CD14-positive monocyte (primary cell): ENCODE measurements at regions not wholly inside any gene's neighbourhood (a gene's known extent, or its start where the extent isn't known, plus 50 kb on each side); places are given as distances from the start of the nearest gene placed in this dataset.

Source experiments
- DNase-seq, 3 donors: peaks; one replicate each; pipeline ENCODE4 v3.0.0-alpha.2; 2011 to 2022
- H2AFZ ChIP-seq: 2 replicates; pipeline ENCODE4 v1.6.0; 2012; ENCODE audit warnings: mild to moderate bottlenecking, low read depth, low read length, inconsistent platforms; ENCODE audit not compliant: insufficient read depth, poor library complexity, severe bottlenecking
- H3K27ac ChIP-seq, 2 donors: 1 replicate in 1 of 2; 2 replicates in 1 of 2; pipeline ENCODE4 v1.5.1; 2012 to 2013; ENCODE audit warnings: low read length in 2 of 2, control low read depth in 1 of 2, inconsistent platforms in 1 of 2, low read depth in 1 of 2, mild to moderate bottlenecking in 1 of 2
- H3K27me3 ChIP-seq, 2 donors: one replicate each; pipeline versions ENCODE4 v1.6.0 to v1.6.1; 2011 to 2013; ENCODE audit warnings: low read length in 2 of 2; ENCODE audit not compliant: control insufficient read depth in 2 of 2, insufficient read depth in 2 of 2
- H3K36me3 ChIP-seq, 2 donors: replicated peaks in 1 of 2; 1 replicate in 1 of 2; 2 replicates in 1 of 2; pipeline versions ENCODE4 v1.5.1 to v1.6.1; 2012 to 2013; ENCODE audit warnings: low read length in 2 of 2, control low read depth in 1 of 2, inconsistent platforms in 1 of 2, mild to moderate bottlenecking in 1 of 2; ENCODE audit not compliant: insufficient read depth in 2 of 2, control insufficient read depth in 1 of 2
- H3K4me1 ChIP-seq, 2 donors: 1 replicate in 1 of 2; 2 replicates in 1 of 2; pipeline versions ENCODE4 v1.5.1 to v1.6.1; 2012 to 2013; ENCODE audit warnings: low read length in 2 of 2, control low read depth in 1 of 2, inconsistent platforms in 1 of 2, mild to moderate bottlenecking in 1 of 2, moderate library complexity in 1 of 2; ENCODE audit not compliant: insufficient read depth in 2 of 2, control insufficient read depth in 1 of 2
- H3K4me2 ChIP-seq: replicated peaks from 2 replicates; pipeline ENCODE3; 2012; ENCODE audit warnings: low read length, moderate library complexity, mild to moderate bottlenecking; ENCODE audit not compliant: poor library complexity, severe bottlenecking; ENCODE audit errors: extremely low read depth
- H3K4me3 ChIP-seq, 3 experiments: fragments of 200-600 bp in 1 of 3; sonication (generic) in 1 of 3; replicated peaks in 1 of 3; 1 replicate in 2 of 3; 2 replicates in 1 of 3; pipeline ENCODE4 v1.5.1; 2011 to 2013; ENCODE audit warnings: low read length in 3 of 3, mild to moderate bottlenecking in 3 of 3, control low read depth in 2 of 3, low read depth in 2 of 3, inconsistent platforms in 1 of 3, moderate library complexity in 1 of 3
- H3K79me2 ChIP-seq: 2 replicates; pipeline ENCODE4 v1.6.0; 2012; ENCODE audit warnings: mild to moderate bottlenecking, control low read depth, inconsistent platforms, low read length, moderate library complexity; ENCODE audit not compliant: insufficient read depth
- H3K9ac ChIP-seq: 2 replicates; pipeline ENCODE4 v1.6.0; 2017; ENCODE audit warnings: low read length, mild to moderate bottlenecking; ENCODE audit not compliant: insufficient read depth, poor library complexity, severe bottlenecking
- H3K9me3 ChIP-seq, 2 donors: replicated peaks in 1 of 2; 1 replicate in 1 of 2; 2 replicates in 1 of 2; pipeline versions ENCODE4 v1.5.1 to v1.6.1; 2012 to 2013; ENCODE audit warnings: low read length in 2 of 2, control low read depth in 1 of 2; ENCODE audit not compliant: control insufficient read depth in 1 of 2, insufficient read depth in 1 of 2
- H4K20me1 ChIP-seq: 2 replicates; pipeline ENCODE4 v1.6.0; 2012; ENCODE audit warnings: mild to moderate bottlenecking, low read length, control low read depth, moderate library complexity; ENCODE audit not compliant: insufficient read depth
- H3K27ac Mint-ChIP-seq, 7 donors: one replicate each; pipeline ENCODE4 v1.8.0; 2020; ENCODE audit warnings: mild to moderate bottlenecking in 7 of 7, mixed read lengths in 7 of 7, moderate library complexity in 6 of 7, inconsistent platforms in 2 of 7
- H3K27me3 Mint-ChIP-seq, 3 donors: one replicate each; pipeline ENCODE4 v1.8.0; 2021 to 2022; ENCODE audit warnings: low read depth in 3 of 3, mild to moderate bottlenecking in 3 of 3, mixed read lengths in 3 of 3, moderate library complexity in 3 of 3, inconsistent platforms in 1 of 3
- H3K36me3 Mint-ChIP-seq, 2 donors: one replicate each; pipeline ENCODE4 v1.8.0; 2020; ENCODE audit warnings: mixed read lengths in 2 of 2, inconsistent platforms in 1 of 2, mild to moderate bottlenecking in 1 of 2
- H3K4me1 Mint-ChIP-seq: one replicate; pipeline ENCODE4 v1.8.0; 2020; ENCODE audit warnings: mild to moderate bottlenecking, mixed read lengths
- H3K4me3 Mint-ChIP-seq, 2 donors: one replicate each; pipeline ENCODE4 v1.8.0; 2020; ENCODE audit warnings: mild to moderate bottlenecking in 2 of 2, mixed read lengths in 2 of 2, moderate library complexity in 1 of 2
- H3K9me3 Mint-ChIP-seq, 7 donors: one replicate each; pipeline ENCODE4 v1.8.0; 2020 to 2022; ENCODE audit warnings: mixed read lengths in 7 of 7, mild to moderate bottlenecking in 6 of 7, moderate library complexity in 6 of 7, inconsistent platforms in 2 of 7
- whole genome bisulfite sequencing: methylation state at CpG from one replicate; pipeline ENCODE4 v1.1.5; 2013; ENCODE audit warnings: missing lambda C conversion rate; ENCODE audit not compliant: insufficient coverage; 5-methylcytosine and 5-hydroxymethylcytosine counted together
- intact Hi-C, 2 donors: fragments of 100-400 bp; cut with micrococcal nuclease; formaldehyde crosslinking; loops; one replicate each; pipeline versions ENCODE4 v1.15.0 to v1.15.1; 2023
- TF ChIP-seq, protein P1 (sequence below): fragments of 200-600 bp; IDR thresholded peaks from one replicate; pipeline ENCODE4 v1.8.0; 2022; ENCODE audit warnings: antibody characterized with exemption, mild to moderate bottlenecking

DNA sequence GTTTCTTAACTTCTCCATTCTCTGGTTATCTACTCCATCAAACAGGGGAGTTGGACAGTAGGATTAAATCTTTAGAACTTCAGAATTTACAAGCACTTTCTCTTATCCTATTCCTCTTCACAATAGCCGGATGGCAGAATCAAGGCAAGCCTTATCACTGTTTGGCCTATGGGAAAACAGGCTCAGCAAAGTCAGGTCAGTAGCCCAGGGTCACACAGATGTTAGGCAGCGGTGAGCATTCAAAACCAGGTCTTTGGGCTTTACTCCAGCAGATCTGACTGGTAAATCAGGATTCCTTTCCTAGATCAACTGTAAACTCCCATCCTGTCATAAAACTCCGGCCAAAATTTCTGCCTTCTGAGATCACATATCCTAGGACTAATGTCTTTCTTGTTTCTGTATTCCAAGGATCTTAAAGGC is 258.4 kb downstream of the OPA1 start:
- no peak overlapping the region for H3K4me3 Mint-ChIP-seq
- intact Hi-C loops: no loop called here
- Histone ChIP-seq H3K4me3 (no peak overlapping the region), H3K27ac (no peak overlapping the region), H3K36me3 (no peaks in the 10 kb centered on the region), H2AFZ (no peak overlapping the region), H4K20me1 (no peaks in the 10 kb centered on the region), H3K9ac (no peak overlapping the region), H3K4me2 (no peak overlapping the region), H3K27me3 (no peaks in the 10 kb centered on the region), H3K79me2 (no peaks in the 10 kb centered on the region), H3K9me3 (no peaks in the 10 kb centered on the region), H3K4me1 (no peaks in the 10 kb centered on the region)
- no peaks in the 10 kb centered on the region for H3K36me3 Mint-ChIP-seq
- H3K4me1 Mint-ChIP-seq: peaks cover 10% of the 10 kb centered on the region
- H3K9me3 Mint-ChIP-seq: peaks cover 0 to 1% (median 0%) of the 10 kb centered on the region in 7 donors
- 95% methylated on average over 3 of the region's 3 CpGs for WGBS
- H3K27ac Mint-ChIP-seq: no peak overlapping the region
- TF ChIP-seq, protein P1, sequence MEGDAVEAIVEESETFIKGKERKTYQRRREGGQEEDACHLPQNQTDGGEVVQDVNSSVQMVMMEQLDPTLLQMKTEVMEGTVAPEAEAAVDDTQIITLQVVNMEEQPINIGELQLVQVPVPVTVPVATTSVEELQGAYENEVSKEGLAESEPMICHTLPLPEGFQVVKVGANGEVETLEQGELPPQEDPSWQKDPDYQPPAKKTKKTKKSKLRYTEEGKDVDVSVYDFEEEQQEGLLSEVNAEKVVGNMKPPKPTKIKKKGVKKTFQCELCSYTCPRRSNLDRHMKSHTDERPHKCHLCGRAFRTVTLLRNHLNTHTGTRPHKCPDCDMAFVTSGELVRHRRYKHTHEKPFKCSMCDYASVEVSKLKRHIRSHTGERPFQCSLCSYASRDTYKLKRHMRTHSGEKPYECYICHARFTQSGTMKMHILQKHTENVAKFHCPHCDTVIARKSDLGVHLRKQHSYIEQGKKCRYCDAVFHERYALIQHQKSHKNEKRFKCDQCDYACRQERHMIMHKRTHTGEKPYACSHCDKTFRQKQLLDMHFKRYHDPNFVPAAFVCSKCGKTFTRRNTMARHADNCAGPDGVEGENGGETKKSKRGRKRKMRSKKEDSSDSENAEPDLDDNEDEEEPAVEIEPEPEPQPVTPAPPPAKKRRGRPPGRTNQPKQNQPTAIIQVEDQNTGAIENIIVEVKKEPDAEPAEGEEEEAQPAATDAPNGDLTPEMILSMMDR: no peak
- peaks cover 0 to 4% (median 2%) of the 10 kb centered on the region in 3 donors for H3K27me3 Mint-ChIP-seq
- no peak for DNase-seq

DNA sequence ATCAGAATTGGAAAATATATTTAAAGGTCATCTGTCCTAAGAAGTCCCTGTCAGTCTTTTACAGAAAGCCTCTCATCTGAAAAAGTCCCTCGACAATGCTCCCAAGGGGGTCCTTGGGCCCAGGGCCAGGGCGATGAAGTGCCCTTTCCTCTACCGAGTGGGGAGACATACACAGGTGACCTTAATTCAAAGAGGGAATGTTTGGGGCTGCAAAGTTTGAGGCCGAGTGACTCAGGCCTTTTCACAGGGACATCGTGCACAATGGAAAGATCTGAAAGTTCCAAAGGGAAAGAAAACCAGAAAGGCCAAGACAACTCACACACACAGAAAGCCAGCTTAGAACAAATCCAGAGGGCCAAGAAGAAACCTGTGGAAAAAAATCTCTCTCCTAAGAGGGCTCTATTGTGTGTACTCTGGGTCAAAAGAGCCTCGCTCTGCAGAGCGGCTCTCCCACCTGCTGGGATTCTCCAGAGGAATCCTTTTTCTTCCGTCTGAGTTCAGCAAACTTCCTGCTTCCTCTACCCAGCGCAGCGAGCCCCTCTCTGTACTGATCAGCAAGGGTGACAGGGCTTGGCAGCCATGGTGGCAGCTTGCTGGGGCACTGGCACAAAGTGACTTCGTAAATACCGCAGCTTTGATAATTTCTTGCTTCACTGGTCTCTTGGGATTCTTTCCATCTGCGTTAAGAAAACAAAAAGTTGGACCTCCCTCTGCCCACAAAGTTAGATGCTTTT is 259.1 kb downstream of the OPA1 start:
- Mint-ChIP-seq H3K27ac (no peak overlapping the region), H3K36me3 (no peaks in the 10 kb centered on the region), H3K27me3 (peaks cover 0 to 4% (median 2%) of the 10 kb centered on the region in 3 donors), H3K4me3 (no peak overlapping the region), H3K9me3 (peaks cover 0 to 1% (median 0%) of the 10 kb centered on the region in 7 donors), H3K4me1 (peaks cover 10% of the 10 kb centered on the region)
- Histone ChIP-seq H3K36me3 (no peaks in the 10 kb centered on the region), H3K4me3 (no peak overlapping the region), H3K27me3 (no peaks in the 10 kb centered on the region), H3K4me1 (no peaks in the 10 kb centered on the region), H2AFZ (no peak overlapping the region), H3K79me2 (no peaks in the 10 kb centered on the region), H3K9me3 (no peaks in the 10 kb centered on the region), H3K27ac (no peak overlapping the region), H3K4me2 (no peak overlapping the region), H4K20me1 (no peaks in the 10 kb centered on the region), H3K9ac (no peak overlapping the region)
- TF ChIP-seq, protein P1: no peak
- WGBS: 75% methylated on average over 7 of the region's 13 CpGs
- intact Hi-C loops: no loop called here
- DNase-seq: no peak
